ENCODE measurements at regions not wholly inside any gene's neighbourhood (a gene's known extent, or its start where the extent isn't known, plus 50 kb on each side); places are given as distances from the start of the nearest gene placed in this dataset.

- no peak for TF ChIP-seq RAD21 (IDR thresholded peaks at IDR 0.05)
- no peak for TF ChIP-seq CTCF (IDR thresholded peaks at IDR 0.05; ENCODE audit: low read depth, low read length, missing input control)
- no peak for TF ChIP-seq HNF4A (conservative IDR thresholded peaks at IDR 0.05)
- TF ChIP-seq JUND (IDR thresholded peaks at IDR 0.05): no peak
- no peak for TF ChIP-seq YY1 (IDR thresholded peaks at IDR 0.05)
- no peak for TF ChIP-seq TAF1 (conservative IDR thresholded peaks at IDR 0.05)
- no peak for TF ChIP-seq EGR1 (IDR thresholded peaks at IDR 0.05; ENCODE audit: low read depth in 2 of 2)
- no peak for TF ChIP-seq GABPA (IDR thresholded peaks at IDR 0.05 in 1 of 2, conservative IDR thresholded peaks at IDR 0.05 in 1 of 2)
- TF ChIP-seq REST (IDR thresholded peaks at IDR 0.05): no peak
Observed at GRCh38 chr15:58322253-58322652, 109.5 kb upstream of the LIPC start.

Data from liver (tissue), 3 donors.